Epithelial cell of proximal tubule (primary cell): ENCODE measurements at regions not wholly inside any gene's neighbourhood (a gene's known extent, or its start where the extent isn't known, plus 50 kb on each side); places are given as distances from the start of the nearest gene placed in this dataset.

Experiments used
- DNase-seq: peaks from one replicate; pipeline ENCODE4 v3.0.0-alpha.2; 2011; ENCODE audit warnings: low read depth
- H3K4me3 ChIP-seq: 2 replicates; pipeline ENCODE4 v1.5.1; 2011; ENCODE audit warnings: low read depth, mild to moderate bottlenecking, low read length
- TF ChIP-seq, protein P1 (sequence below): conservative IDR thresholded peaks from 2 replicates; pipeline ENCODE4 v1.5.1; 2012; ENCODE audit warnings: low read depth, mild to moderate bottlenecking, low read length

DNA sequence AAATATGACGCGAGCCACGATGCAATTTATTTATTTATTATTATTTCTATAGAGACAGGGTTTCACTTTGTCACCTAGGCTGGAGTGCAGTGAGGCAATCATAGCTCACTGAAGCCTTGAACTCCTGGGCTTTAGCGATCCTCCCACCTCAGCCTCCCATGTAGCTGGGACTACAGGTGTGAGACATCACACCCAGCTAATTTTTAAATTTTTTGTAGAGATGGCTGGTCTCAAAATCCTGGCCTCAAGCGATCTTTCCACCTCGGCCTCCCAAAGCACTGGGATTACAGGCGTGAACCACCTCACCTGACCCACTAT is 63.6 kb downstream of the IRF2BP2 start:
- no peak overlapping the region for H3K4me3 ChIP-seq
- no peak for DNase-seq
- TF ChIP-seq, protein P1, sequence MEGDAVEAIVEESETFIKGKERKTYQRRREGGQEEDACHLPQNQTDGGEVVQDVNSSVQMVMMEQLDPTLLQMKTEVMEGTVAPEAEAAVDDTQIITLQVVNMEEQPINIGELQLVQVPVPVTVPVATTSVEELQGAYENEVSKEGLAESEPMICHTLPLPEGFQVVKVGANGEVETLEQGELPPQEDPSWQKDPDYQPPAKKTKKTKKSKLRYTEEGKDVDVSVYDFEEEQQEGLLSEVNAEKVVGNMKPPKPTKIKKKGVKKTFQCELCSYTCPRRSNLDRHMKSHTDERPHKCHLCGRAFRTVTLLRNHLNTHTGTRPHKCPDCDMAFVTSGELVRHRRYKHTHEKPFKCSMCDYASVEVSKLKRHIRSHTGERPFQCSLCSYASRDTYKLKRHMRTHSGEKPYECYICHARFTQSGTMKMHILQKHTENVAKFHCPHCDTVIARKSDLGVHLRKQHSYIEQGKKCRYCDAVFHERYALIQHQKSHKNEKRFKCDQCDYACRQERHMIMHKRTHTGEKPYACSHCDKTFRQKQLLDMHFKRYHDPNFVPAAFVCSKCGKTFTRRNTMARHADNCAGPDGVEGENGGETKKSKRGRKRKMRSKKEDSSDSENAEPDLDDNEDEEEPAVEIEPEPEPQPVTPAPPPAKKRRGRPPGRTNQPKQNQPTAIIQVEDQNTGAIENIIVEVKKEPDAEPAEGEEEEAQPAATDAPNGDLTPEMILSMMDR, result no peak

- no peak for DNase-seq
- no peak overlapping the region for H3K4me3 ChIP-seq
- TF ChIP-seq, protein P1, result no peak
Observed at GRCh38 chr1:234545517-234546386, 64.2 kb downstream of the IRF2BP2 start.

DNA sequence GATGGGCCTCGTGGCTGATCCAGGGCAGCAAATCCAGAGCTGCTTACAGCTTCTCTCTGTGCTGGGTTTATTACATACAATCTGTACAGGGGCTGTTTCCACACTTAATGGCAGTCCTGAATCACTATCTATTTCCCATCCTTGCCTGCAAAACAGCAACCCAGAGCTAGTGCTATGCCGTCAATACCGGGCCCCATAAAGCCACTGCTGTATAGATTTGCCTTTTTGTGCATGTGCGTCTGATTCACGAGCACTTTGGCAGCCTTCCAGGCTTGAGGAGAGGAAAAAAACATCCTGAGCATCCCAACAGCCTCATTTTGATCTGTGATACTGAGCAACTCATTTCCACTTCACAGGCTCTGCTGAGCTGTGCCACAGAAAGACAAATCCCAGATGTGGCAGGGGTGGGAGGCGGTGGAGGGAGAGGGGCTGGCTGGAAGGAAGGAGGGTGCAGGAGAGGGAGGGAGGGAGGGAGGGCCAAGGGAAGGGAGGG is 65.2 kb upstream of the TARBP1 start:
- TF ChIP-seq, protein P1, result no peak
- DNase-seq, result peak; percentile 86
- no peak overlapping the region for H3K4me3 ChIP-seq

DNA sequence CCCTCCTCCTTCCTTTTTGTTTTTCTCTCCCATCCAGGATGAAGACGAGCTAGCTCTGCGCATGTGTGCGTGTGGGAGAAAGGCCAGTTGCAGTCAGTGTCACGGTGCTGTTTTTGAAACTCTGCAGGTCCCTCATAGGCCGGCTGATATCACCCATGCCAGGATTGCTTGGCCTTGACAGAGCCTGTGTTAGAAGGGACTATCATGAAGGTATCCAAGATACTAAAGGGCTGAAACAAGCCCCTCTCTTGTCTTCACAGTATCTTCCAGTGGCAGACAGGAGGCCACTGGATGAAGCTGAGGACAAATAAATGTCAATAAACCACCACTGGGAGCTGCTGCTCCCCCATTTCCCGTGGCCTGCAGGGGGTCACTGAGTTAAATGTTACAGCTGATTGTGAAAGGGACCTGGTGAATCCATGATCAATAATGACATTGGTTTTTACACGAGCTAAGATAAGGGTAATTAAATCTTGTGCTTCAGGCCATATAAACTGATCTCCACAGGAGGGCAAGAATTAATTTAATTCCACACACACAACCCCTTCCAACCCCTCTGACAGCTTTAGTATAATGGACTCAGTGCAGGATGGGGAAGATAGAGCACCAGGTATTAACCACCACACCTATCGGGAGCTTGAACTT is 64.6 kb upstream of the TARBP1 start:
- H3K4me3 ChIP-seq, result no peak overlapping the region
- TF ChIP-seq, protein P1, result no peak
- no peak for DNase-seq

DNA sequence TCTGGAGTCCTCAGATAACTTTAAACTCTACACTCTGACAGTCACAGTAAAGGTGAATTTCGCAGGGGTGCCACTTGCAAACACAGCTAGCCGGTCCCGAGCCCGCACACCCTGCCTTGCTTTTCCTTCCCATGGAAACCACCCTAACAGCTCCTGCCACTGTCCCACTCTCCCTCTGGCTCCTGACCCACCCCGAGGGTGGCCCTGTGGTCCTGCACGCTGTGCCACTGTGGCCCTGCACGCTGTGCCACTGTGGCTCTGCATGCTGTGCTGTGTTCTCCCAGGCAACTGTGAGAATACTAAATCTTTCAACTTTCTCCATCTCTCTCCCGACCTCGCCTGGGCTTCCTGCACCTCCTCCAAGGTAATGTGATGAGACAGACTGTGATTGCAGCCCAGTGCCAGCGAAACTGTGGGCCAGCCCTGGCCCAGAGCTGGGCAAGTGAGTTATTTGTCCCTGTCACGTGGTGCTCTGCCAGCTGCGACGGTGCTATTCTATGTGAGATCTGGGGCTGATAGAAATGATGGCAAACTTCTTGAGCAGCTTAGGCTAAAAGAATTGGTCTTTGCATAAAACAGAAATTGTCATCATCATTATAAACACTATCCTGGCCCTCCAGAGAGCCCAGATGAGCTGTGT is 63.4 kb upstream of the TARBP1 start:
- no peak for DNase-seq
- no peak overlapping the region for H3K4me3 ChIP-seq
- TF ChIP-seq, protein P1, result no peak

- TF ChIP-seq, protein P1, result no peak
- H3K4me3 ChIP-seq, result no peak overlapping the region
- DNase-seq, result peak; percentile 64
Observed at GRCh38 chr1:234541286-234541975, 62.5 kb upstream of the TARBP1 start.
